GM13976 (cell line): ENCODE measurements at regions not wholly inside any gene's neighbourhood (a gene's known extent, or its start where the extent isn't known, plus 50 kb on each side); places are given as distances from the start of the nearest gene placed in this dataset.
"Not testable (repeated sequence)": the region's sequence is repeated elsewhere in the genome, so short reads cannot be mapped to it uniquely, and the experiment has no call there.

Experiments
- DNase-seq: peaks from one replicate; pipeline ENCODE4 v3.0.0; 2012; ENCODE audit warnings: low spot score
- CTCF ChIP-seq: IDR thresholded peaks from 2 replicates; pipeline ENCODE4 v1.5.1; 2012; ENCODE audit warnings: borderline replicate concordance, mild to moderate bottlenecking; ENCODE audit not compliant: insufficient read depth; ENCODE audit errors: extremely low read depth, missing control alignments, control extremely low read depth
- in situ Hi-C: fragments of 300-500 bp; cut with MboI; formaldehyde crosslinking; loops from one replicate; pipeline ENCODE4 v1.12.0; 2022; ENCODE audit warnings: low sequenced_read_pairs, mixed read lengths, inconsistent platforms; ENCODE audit not compliant: unreplicated experiment

DNA sequence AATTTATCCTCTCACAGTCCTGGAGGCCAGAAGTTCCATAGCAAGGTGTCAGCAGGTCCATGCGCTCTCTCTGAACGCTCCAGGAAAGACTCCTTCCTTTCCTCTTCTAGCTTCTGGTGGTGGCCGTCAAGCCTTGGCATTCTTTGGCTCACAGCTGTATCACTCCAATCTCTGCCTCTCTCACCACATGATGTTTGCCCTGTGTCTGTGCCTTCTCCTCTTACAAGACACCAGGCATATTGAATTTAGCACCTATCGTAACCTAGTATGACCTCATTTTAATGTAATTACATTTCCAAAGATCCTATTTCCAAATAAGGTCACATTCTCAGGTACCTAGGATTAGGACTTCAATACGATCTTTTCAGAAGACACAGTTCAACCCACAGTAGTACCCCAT, 428.5 kb downstream of the CD83 start:
- in situ Hi-C loops, result no loop called here
- TF ChIP-seq CTCF, result no peak
- DNase-seq, result no peak

- DNase-seq, result no peak
- TF ChIP-seq CTCF, result no peak
- in situ Hi-C loops, result no loop called here
Observed at GRCh38 chr6:14547284-14547998, 429.9 kb downstream of the CD83 start.

GRCh38 chr6:14549304-14549770, 431.8 kb downstream of the CD83 start:
- in situ Hi-C loops, result no loop called here
- no peak for TF ChIP-seq CTCF
- no peak for DNase-seq

GRCh38 chr6:14549871-14550270, 432.3 kb downstream of the CD83 start:
- no peak for TF ChIP-seq CTCF
- in situ Hi-C loops, result no loop called here
- no peak for DNase-seq

- DNase-seq, result no peak
- in situ Hi-C loops, result no loop called here
- TF ChIP-seq CTCF, result no peak
Observed at GRCh38 chr6:14550410-14550809, 432.8 kb downstream of the CD83 start.

DNA sequence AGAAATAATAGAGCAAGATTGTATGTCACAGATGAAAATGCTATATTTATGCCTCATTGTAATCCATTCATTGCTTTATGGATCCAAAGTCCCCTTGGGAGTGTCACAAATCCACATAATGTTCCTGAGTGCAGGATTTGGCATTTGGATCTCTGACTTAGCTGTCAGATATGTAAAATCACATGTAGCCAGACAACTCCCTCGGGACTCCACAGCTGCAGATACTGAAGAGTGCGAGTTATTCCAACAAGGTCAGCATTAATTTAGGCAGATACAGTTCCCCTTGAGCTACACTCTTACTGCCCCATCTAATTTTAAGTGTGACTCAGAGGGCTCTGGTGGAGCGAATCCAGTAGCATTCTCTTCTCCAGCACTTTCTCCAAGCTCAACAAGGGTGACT, 433.2 kb downstream of the CD83 start:
- DNase-seq, result no peak
- TF ChIP-seq CTCF, result no peak
- in situ Hi-C loops, result no loop called here

GRCh38 chr6:14551601-14552000, 434.0 kb downstream of the CD83 start:
- DNase-seq, in situ Hi-C loops: not testable (repeated sequence)
